Effector CD4-positive, alpha-beta T cell (primary cell): ENCODE measurements at regions not wholly inside any gene's neighbourhood (a gene's known extent, or its start where the extent isn't known, plus 50 kb on each side); places are given as distances from the start of the nearest gene placed in this dataset.

Experiments
- DNase-seq: peaks from one replicate; pipeline ENCODE4 v3.0.0-alpha.2; 2020

- DNase-seq = no peak
Measured at GRCh38 chr15:93217343-93217742, 128.3 kb upstream of the RGMA start.

DNA sequence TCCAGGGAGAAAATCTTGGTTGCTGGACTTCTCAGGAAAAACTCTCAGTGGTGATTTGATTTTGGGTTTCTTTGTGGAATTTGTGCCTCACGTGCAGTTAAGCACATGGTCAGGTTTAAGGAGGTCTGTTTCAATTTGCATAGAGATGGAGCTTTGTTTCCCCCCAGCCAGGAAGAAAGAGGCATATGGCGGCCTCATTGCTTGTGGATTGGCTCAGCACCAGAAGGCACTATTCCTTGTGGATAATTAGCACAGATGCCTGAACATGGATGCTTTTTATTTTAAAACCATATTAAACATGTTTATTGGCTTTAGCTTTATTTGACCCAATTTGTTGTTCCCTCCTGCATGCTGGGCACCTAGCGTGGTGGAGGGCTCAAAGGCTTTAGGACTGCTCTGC is 125.1 kb upstream of the RGMA start:
- DNase-seq = no peak

GRCh38 chr15:93213281-93213680 is 124.3 kb upstream of the RGMA start:
- no peak for DNase-seq

- DNase-seq = no peak
Measured at GRCh38 chr15:93212578-93212977, 123.6 kb upstream of the RGMA start.

DNA sequence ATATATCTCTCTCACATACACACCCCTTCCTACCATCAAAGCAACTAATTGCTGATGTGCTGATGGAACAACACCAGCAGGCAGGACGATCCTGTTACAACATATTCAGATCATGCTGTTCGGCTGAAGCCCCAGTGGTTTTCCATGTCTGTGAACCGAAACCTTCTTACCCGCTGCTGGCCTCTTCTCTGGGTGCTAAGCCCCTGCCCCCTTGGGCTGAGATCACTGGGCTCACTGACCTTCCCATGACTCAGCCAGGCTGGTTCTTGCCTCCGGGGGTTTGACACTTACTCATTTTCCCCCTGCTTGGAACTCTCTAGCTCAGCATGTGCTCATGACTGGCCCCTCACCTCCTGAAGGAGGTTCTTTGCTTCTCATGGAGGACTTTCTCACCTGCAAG is 122.0 kb upstream of the RGMA start:
- DNase-seq = no peak

DNA sequence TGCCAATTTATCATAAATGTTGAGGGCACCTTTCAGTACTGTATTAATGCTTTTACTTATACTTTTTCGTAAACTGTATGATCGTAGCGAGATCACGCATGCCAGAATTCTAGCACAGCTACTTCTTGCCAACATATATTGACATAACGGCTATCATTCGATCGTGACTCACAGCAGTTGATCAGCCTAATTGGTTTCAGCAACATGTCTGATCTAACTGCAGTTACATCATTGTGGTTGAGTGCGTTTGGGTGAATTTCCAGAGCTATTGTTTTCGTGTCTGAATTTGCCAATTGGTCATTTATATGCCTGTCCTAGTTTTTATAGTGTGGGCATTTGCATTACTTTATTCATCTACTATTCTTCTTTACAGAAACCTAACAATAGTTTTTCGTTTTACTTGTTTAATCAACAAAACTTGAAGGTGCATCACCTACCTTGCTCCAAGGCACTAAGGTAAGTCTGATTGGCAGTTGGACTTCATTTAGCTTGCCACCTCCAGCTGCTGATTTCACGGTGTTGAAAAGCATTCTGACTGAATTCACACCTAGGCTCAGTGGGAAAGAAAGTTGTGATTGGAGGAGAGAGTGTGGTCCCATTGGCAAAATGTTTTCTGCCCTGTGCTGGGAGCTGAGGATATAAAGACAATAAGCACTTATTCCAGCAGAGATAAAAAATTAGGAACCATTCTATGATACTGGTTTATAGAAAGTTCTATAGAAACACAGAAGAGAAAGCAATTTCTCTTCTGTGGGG is 120.9 kb upstream of the RGMA start:
- no peak for DNase-seq

- no peak for DNase-seq
Measured at GRCh38 chr15:93206893-93207292, 117.9 kb upstream of the RGMA start.

DNA sequence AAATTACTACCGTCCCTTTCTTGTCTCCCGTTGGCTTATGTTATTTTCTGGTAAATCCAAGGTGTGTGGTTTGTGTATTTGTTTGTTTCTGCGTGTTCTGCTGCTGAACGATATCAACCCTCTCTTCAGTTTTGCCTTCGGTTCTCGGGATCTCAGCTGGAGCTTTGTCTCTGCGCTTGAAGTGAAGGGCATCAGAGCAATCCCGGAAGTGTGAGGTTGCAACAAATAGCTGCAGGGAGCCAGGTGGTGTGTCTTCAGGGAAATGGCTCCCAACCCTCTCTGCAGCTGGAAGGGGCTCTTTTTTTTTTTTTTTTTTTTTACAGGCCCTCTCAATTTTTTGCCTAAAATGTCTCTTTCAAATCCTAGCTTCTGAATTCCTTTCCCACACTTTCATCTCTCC is 116.4 kb upstream of the RGMA start:
- DNase-seq = no peak

GRCh38 chr15:93203036-93203435 is 114.0 kb upstream of the RGMA start:
- DNase-seq = no peak

DNA sequence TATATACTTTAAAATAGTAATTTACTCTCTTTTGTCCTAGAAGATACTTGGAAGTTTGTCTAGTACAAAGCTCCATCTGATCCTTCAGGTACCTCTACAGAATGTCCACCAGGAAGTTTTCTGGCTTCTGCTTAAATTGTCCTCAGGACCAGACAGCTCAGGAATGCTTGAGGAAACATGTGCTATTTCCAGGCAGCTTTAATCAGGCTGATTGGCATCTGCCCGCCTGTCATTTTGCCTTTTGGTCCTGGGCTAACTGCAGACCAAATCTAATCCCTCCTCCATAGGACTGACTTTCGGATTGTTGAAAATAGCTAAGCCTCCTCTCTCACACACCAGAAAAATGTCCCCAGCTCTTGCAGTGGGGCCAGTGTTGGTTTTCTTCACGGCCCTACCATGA is 113.4 kb upstream of the RGMA start:
- no peak for DNase-seq

DNA sequence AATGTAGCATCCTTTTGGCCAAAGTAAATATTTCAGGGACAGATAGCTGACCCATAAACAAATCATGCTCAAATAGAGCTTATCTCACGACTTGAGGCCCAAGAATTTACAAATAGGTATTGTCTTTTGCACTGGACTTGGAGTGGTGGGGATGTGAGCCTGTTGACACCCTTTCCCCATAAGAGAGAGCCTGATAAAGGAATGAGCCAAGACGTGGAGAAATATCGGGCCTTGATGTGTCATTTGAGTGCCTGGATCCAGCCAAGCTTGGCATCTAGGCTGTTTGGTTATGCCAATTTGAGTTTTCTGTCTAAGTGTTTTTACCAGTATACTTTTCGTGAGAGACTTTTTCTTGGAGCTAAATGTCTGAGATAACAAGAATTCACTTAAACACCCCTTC is 112.9 kb upstream of the RGMA start:
- DNase-seq = no peak

DNA sequence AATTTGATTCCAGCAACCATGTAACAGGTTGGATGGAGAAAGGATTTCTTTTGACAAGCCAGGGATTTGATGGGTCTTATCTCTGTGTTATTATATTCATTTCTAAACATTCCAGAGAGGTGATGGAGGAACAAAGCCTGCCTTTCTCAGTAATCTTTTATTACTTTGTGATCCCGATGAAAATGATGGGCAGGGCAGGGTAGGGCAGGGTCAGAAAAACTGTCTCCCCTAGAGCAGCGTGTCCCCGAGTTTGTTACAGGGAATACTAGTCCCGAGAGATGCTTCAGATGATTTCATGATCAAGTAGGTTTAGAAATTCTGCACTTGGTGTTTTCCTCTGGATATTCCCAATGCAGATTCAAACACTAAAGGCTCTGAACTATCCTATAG is 111.8 kb upstream of the RGMA start:
- no peak for DNase-seq

GRCh38 chr15:93200081-93200836 is 111.2 kb upstream of the RGMA start:
- DNase-seq = no peak

DNA sequence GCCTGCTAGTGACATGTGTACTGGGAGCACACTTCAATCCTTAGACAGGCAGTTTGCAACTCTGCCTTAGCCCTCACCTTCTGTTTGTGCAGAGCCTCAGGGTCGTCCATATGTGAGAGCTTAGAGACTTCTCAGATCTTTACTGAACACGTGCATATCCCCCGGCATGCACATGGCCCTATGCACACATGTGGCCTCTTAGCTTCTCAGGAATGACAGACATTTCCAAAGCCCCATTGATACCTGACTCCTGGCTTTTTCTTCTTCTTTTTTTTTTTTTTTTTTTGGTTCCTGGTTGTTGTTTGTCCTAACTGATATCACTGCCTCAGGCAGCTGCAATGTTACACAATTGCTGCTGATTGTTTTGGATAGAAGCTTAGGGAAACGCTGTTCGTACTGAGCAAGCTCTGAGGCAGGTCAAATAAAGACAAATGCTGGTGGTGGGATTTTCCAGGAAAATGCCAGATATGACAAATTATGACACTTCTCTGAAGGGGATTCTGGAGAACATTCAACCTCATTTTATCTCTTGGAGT is 107.2 kb upstream of the RGMA start:
- no peak for DNase-seq

DNA sequence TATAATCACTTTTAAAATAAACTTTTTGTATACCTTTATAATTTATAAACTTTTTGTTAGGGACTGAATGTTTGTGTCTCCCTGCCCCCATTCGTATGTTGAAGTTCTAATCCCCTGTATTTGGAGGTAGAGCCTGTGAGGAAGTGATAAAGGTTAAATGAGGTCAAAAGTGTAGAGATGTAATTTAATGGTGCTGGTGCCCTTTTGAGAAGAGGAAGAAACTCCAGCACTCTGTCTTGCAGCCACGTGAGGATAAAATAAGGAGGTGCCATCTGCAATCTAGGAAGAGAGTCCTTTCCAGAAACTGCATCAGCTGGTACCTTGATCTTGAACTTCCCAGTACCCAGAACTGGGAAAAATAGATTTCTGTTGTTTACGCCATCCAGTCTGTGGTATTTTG is 106.1 kb upstream of the RGMA start:
- DNase-seq = no peak

GRCh38 chr15:93190238-93190637 is 101.2 kb upstream of the RGMA start:
- DNase-seq = no peak

GRCh38 chr15:93189561-93189960 is 100.5 kb upstream of the RGMA start:
- DNase-seq = no peak

- no peak for DNase-seq
Measured at GRCh38 chr15:93188236-93188635, 99.2 kb upstream of the RGMA start.

DNA sequence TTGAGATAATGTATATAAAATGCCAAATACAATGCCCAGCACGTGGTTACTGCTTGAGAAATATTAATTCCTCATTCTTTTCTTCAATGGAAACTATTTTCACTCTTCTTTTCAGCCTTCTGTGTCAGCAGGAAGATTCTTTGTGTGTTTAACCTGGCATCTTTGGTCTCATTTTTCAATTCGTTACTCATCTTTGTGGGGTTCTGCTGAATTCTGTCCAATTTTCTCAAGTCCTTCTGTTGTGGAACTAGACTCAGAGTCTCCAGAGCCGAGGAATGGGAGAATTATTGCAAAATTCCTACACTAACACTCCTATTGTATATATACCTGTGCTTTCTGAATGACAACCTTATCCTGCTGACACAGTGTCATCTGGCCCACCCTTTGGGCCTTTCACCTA is 96.8 kb upstream of the RGMA start:
- DNase-seq = no peak

GRCh38 chr15:93182703-93183205 is 93.7 kb upstream of the RGMA start:
- DNase-seq = no peak

DNA sequence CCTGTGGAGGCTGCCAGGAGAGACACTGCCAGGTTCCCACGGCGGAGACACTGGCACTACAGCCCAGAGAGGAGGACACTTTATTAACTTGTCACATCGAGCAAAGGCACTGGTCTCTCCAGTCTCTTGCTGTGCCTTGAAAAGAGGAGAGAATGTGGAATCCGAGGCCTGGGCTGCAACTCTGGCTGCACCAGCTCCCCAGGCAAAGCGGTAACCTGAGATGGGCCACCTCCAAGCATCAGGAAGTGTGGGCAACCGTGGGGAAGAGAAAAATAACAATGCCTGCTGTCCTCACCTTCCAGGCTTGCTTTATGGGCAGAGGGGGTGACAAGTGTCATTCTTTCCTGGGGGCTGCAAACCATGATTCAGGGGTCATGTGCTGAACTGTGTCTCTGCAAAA is 91.6 kb upstream of the RGMA start:
- DNase-seq = no peak

- DNase-seq = no peak
Measured at GRCh38 chr15:93180128-93180527, 91.1 kb upstream of the RGMA start.

DNA sequence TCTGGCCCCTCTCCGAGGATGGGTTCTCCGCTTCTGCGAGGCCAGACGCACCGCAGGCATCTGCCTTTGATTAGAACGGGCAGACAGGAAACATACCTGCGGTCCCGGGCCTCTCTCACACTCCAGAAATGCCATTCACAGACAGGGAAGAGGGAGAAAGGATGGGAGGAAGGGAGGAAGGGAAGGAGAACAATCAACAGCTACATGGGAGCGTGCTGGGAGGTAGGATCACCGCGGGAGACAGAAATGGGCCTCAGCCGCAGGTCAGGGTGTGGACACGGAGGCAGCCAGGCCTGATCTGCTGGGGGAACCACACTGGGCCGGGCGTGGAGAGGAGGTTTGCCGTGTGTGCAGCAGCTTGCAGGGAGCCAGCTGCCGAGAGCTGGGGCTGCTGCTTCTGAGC is 90.7 kb upstream of the RGMA start:
- no peak for DNase-seq

DNA sequence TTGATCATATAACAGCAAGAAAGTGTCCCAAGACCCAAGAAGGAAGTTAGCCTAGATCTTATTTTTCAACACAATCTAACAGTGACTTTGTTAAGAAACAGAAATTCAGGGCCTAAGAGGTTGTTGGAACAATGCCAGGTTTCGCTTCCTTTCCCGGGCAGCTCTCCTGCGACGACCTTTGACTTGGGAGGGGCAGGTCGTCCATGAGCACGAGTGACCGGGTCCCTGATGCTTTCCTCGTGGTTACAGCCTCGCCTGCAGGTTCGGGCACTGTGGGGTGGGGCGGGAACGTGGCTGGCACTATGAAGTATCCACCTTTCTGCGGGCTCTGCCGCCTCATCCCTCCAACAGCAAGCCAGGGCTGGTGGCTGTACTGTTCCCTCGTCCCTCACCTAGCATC is 90.1 kb upstream of the RGMA start:
- no peak for DNase-seq
